ENCODE measurements at regions not wholly inside any gene's neighbourhood (a gene's known extent, or its start where the extent isn't known, plus 50 kb on each side); places are given as distances from the start of the nearest gene placed in this dataset.
"Not testable (repeated sequence)": the region's sequence is repeated elsewhere in the genome, so short reads cannot be mapped to it uniquely, and the experiment has no call there.

DNA sequence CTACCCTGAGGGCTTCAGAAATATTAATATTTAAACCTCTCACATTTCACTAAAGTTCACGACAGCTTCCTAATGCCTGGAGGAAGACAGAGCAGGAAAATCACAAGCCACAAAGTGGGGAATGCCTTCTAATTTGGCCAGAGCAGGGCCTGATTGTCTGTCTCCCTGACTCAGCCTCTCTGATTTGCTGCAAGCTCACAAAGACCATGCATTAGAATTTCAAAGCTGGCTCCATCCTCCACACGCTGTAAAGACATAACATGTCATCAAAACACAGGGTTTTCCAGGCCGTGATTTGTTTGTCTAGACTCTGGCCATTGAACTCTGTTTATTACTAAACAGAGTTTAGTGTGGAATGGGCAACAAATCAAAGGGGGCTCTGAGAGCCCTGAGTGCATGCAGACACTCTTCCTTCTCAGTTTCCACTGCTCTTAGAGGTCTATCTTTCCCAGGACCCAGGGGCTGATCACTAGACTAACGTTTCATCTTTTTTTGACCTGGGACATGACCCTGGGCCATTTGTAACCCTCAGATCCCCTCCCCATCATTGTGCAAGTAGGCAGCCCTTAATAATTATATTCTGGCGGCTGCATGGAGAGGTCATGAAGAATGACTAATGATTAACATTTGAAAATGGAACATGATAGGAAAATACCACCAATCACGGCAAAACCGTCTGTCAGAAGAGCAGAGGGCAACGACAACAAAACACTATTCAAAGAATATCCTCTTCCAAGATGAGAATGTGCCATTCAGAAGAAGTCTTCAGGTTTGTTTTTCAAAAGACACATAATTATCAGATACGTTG, 140.2 kb downstream of the ENC1 start:
- DNase-seq (ENCODE audit: low read depth), result no peak

DNA sequence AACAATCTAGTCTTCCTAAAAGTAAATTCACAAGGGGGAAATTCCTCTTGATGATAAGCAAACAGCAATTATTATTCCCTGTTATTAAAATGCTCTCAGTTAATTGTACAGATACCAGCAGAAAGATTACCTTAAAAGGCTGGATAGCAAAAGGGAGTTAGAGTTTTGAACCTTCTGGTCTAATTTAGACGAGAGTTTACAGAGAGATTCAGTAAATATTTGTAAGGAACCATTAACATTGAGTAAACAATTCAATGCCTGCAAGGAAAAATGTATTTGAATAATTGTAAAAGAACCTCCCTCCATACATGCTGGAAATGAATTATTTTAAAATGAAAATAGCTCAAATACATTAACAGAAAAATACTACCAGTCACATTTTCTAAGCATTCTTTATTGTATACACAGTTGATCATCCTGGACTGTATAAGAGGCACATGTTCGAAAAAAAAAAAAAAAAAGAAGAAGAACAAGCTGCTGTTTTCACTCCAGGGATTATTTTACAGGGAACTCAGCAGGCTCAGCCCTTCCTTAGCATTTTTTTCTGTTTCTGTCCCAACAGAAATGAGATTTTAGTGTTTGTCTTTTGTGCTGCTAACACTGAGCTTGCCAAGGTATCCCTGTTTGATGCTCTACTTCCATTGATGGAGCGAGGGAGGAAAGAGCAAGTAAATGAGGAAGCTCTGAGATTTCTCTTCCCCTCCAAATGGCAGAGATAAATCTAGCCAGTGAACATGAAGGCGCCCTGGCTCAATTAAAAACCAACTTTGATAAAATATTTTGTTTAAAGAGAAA, 141.1 kb downstream of the ENC1 start:
- DNase-seq (ENCODE audit: low read depth), result no peak

DNA sequence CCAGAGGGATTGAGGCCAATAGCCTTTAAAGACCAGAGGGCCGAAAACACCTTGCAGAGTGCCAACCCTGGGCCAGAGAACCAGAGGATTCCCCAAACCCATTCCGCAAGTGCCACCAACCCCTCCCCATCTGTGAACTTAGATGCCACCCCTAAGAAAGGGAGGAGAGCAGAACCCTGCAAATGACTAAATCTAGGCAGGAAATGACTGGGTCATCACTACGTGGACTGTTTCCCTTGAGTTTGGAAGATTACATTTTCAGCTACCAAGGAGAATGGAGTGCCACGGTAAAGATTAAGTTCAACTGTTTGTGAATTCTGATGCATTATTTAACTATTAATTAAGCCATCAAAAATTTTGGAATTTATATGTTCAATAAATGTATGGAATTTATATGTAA, 142.8 kb downstream of the ENC1 start:
- no peak for DNase-seq (ENCODE audit: low read depth)

DNA sequence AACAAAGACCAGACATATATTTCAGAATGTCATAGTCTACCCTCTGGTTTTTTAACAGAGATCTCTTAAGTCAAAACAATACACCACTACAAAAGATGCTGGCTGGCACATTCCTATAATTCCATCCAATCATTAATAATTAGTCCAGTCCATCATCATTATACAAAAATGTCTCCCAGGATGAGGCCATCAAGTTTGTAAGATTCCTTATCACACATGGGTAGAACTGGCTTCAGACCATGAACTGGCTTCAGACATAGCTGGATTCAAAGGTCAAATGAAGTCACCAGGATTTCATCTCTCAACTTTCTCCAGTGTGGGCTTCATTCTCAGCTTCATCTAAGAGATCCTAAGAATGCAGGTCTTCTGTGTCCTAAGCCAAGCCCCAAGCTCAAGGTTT, 147.1 kb downstream of the ENC1 start:
- DNase-seq (ENCODE audit: low read depth), result no peak

DNA sequence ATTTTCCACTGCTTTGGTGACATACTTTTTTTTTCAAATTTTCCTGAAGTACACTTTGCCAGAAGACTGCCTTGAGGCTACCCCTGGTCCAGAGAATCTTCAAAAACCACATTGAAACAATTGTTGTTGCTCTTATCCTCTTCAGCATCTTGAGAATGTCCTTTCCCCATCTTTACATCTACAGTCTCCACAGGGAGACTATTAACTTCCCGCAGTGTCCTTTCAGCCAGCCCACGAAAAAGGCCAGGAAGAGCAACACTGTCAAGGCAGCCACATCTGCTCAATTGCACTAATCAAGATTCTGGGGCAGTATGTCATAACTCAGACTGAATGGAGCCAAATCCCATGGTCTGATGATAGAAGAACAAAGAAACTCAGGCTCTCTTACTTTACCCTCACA, 148.3 kb downstream of the ENC1 start:
- no peak for DNase-seq (ENCODE audit: low read depth)

DNA sequence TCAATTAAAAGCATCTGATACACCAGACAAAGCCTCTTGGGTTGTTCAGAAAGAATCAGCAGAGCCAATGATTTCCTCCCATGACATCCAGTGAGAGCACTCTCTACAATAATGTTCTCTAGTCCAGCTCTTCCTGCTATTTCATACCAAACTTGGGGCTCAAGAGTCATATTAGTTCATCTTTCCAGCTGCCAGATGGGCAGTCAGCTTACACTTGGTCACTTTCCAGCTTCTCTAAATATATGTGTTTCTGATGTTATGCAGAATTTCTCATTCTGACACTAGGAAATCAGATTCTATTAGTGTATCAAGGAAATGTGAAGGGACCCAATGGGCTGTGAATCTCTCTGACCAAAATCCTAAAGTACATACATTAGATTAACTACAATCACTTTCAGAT, 148.9 kb downstream of the ENC1 start:
- no peak for DNase-seq (ENCODE audit: low read depth)

DNA sequence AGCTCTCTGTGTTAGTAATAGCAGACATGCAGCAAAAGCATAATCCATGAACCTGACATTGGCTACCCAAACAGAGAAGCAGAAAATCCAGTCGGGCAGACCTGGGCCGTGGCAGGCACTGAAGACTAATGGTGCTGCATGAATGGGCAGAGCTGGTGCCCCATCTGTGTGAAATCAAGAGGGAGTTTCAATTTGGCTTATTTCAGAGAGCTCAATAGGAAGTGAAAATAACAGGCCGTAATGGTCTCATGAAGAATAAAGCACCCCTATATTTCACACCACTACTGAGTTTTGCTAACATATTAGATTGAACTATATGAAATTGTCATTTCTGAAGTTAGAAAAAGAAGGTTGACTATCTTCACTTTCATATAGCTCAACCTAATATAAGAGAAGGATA, 149.7 kb downstream of the ENC1 start:
- DNase-seq (ENCODE audit: low read depth), result no peak

DNA sequence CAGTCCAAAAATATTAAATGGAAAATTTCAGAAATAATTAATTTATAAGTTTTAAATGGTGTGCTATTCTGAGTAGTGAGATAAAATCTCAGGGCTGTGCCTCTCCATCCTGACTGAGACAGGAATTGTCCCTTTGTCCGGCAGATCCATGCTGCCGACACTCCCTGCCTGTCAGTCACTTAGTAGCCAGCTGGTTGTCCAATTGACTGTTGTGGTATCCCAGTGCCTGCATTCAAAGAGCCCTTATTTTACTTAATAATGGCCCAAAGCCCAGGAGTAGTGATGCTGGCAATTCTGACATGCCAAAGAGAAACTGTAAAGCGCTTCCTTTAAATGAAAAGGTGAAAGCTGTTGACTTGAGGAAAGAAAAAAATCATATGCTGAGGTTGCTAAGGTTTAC, 157.5 kb downstream of the ENC1 start:
- no peak for DNase-seq (ENCODE audit: low read depth)

DNA sequence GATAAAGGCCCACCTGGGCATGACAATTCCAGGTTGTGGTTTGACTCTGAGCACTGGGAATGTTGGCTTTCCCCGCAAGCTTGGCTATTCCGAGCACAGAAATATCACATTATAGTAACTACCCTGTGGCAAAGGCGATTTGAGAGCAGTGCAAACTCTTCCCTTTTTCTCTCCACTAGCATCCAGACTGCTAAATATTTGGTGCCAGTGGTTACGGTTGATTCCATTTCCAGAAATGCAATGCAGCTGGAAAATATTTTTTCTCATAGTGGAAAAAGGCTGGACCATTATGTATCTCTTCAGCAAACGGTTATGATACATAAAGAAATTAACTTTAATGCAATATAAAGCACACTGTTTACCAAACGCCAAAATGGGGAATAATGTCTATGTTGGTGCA, 158.0 kb downstream of the ENC1 start:
- no peak for DNase-seq (ENCODE audit: low read depth)

DNA sequence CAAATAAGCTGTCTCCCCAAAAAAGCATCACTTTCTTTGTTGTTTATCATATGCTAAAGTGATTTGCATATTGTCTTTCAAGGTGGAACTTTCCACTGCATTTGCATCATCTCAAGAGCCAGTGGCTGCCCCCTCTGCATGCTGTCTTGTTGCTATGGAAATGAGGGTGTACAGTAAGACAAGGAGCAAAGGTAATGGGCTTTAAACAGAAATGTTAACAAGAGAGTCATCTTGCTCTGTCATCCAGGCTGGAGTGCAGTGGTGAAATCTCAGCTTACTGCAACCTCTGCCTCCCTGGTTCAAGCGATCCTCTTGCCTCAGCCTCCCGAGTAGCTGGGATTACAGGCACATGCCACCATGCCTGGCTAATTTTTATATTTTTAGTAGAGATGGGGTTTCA, 159.2 kb downstream of the ENC1 start:
- DNase-seq (ENCODE audit: low read depth), result not testable (repeated sequence)

DNA sequence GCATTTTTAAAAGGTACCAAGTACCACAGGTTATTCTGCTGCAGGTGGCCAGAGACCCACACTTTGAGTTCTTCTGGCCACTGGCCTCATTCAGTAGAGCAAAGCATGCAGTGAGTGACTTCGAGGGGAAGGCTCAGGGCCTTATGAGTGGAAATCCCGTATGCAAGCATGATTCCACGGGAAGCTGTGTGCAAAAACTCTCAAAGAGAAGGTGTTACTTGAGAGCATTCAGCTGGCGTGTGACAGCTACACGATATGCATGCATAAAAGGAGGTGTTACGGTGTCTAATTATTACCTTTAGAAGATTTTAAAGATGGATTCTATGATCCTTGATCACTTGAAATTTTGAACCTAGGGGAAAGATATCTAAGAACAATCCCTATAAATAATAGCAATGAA, 160.3 kb downstream of the ENC1 start:
- DNase-seq (ENCODE audit: low read depth), result no peak

DNA sequence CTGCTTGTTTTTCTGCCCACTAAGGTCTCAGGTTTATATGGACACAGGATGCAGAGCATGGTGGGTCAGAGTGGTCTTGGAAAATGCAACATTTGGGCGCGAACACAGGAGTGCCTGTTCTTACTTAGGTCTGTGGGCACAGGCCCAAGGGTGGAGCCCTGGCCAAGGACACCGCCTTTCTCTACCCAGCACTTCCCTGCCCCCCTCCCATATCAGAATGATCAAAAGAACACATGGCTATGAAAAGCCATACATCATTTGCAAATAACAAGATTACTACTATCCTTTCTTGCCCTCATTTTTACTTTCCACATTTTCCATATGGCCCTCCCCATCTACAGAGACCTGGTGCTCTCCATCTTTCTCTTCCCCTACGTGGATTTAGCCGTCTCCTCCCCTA, 162.2 kb downstream of the ENC1 start:
- DNase-seq (ENCODE audit: low read depth), result no peak

DNA sequence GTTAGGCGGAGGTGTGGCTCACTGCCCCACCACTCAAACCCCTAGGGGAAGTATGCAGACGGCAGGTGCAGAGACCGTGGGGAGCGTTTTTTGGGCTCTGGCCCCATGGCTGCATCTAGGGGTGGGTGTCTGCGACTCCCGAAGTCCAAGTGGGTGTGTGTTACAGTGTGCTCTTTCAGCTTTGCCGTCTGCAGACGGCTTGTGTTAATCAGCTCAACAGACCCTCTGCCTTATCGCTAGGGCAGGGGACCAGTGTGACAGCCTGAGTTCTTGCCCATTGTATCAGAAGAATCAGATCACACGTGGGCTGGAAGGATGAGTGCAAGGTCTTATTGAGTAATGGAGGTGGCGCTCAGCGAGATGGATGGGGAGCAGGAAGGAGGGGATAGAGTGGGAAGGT, 162.8 kb downstream of the ENC1 start:
- no peak for DNase-seq (ENCODE audit: low read depth)

DNA sequence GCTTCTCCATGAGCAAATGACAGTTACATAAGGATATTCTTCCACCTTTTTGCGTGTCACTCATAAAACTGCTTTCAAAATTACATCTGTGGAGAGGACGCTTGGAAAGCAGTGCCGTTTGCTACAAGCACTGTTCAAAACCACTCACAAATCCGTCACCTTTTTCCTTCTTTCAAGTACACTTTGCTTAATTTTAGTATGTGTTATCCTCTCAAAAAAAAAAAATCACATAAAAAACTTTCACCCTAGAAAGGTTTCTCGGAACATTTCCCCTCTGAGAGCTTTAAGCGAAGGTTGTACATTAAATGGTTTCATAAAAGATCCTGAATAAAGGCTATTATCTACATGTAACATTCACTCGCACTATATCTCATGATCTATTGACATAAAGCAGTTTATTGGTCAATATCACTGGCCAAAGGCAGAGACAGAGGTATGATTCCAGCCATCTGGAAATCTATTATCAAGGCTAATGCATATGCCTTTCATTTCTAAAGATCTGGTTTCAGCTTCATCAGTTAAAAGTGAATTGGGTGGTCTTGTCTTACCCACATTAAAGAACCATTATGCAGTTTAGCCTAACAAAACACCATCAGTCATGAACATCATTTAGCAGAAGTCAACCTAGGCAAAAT, 163.6 kb downstream of the ENC1 start:
- DNase-seq (ENCODE audit: low read depth), result no peak

DNA sequence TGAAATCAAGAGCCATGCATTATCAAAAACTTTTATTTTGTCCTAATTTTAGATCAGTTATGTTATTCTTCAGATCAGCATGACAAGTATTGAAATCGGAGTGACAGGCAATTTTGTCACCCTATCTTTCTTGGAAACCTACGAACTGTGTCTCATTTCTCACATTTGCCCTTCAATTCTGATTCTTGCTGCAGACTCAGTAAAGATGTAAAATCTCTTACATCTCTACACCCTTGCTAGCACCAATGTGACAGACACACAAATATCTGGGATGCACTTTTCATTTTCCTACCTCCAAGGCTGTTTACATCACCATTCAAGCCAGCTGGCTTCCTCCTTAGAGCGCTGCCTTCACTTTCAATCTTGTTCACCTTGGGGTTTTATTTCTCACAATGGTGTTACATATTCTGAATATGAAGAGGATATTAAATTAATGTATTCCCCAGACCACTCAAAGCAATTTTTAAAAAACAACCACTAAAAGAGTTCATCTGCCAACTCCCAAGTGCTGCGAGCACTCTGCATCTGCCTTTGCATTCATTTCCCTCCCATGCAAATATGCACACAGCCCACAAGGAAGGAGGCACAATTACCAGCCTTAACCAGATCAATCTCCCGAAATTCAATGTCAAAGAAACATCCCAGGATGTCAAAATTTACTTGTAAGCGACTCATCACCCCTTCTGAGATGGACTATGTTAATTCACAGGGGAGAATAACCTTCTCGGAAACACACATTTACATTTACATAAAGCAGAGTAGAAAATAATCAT, 164.3 kb downstream of the ENC1 start:
- no peak for DNase-seq (ENCODE audit: low read depth)

DNA sequence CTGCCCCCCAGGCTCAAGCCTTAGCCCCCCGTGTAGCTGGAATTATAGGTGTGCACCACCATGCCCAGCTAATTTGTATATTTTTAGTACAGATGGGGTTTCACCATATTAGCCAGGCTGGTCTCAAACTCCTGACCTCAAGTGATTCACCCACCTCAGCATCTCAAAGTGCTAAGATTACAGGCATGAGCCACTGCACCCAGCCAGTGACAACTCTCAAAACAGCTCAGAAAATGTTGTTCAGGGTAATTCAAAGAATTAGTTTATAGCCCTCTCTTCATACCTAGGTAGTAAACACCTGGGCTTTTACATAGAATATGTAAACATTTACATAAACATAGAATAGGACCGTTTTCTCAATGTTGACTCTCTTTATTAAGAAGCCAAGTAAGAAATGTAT, 168.7 kb downstream of the ENC1 start:
- no peak for DNase-seq (ENCODE audit: low read depth)

DNA sequence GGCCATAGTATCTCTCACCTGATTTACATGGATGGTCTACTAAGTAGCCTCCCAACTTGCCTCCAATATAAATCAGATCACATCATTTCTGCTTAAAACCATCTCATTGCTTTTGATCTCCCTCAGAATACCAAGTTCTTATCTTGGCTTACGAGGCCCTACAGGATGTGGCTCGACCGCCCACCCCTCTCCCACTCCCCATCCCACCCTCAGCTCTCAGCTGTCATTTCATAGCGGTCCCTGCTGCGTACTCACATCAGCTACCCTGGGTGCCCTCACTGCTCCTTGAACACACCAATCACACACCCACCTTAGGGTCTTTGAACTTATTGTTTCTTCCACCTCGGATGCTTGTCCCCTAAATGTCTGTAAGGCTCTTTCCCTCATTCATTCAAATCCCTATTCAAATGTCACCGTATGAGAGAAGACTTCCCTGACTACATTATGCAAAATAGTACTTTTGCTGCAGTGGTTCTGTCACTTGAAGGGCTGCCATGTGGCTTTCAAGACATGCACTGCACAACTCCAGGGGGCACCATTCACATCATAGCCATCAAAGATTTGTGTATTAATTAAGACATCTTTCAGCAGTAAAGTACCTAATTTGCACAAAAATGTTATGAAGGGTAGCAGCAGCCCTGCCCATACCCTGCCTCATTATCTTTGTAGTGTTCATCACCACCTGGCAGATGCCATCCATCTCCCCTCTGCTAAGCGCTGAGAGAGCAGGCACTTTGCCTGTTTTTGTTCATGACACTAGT, 171.1 kb downstream of the ENC1 start:
- DNase-seq (ENCODE audit: low read depth), result no peak

DNA sequence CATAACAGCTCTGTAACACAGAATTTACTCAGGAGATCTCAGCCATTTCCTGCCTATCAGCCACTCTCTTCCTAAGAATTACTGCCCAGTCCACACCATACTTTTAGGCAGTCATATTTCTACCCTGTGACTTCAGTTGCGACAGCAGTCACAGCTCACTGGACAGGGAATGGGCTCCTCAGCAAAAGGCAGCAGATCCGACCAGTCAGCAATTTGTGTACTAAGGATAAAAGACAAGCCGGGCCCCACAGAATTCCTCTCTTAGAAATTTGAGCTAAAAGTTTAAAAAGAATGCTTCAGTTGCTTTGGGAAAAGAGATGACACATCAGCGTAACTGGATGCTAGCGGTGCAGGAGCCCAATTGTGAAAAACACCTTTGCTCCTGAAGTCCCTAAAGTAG, 172.1 kb downstream of the ENC1 start:
- no peak for DNase-seq (ENCODE audit: low read depth)

DNA sequence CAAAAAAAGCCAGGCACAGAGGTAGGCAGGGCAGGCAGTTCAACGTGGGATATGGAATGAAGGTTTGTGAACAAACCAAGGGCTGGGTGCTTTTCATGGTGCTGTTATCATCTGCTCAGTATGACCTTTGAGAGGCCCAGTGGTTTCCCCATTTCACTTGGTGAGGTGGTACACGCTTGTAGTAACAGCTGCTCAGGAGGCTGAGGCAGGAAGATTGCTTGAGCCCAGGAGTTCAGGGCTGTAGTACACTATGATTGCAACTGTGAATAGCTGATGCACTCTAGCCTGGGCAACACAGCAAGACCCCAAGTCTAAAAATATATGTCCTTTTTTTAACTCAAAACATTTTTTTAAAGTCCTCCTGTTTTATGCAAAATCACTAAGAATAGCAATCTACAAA, 174.8 kb downstream of the ENC1 start:
- DNase-seq (ENCODE audit: low read depth), result no peak

DNA sequence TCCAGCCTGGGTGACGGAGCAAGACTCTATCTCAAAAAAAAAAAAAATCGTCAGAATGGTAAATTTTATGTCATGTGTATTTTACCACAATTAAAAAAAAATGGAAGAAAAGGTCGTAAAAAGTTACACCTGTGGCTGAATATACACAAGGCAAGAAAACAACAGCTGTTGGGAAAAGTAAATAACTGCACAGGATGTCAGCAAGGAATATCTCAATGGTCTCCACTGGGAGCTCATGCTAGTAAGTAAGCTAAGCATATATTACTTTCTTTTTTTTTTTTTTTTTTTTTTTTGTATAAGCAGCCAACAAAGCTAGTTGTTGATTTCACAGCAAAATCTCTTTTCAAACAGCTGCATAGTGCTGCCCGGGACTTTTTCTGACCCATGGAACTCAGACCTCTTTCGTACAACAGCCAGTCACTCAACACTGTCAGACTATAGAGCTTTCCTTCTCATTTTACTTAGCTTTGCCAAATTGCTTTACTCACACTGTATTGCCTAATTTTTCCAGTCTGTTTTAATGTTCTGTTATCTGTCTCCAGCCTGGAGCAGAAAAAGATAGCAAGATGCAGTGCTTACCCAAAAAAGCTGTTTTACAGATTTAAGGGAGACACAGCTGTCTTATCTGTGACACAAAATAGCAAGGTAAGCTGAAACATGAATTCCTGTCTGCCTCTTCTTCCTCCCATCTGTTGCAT, 175.9 kb downstream of the ENC1 start:
- DNase-seq (ENCODE audit: low read depth), result no peak

DNA sequence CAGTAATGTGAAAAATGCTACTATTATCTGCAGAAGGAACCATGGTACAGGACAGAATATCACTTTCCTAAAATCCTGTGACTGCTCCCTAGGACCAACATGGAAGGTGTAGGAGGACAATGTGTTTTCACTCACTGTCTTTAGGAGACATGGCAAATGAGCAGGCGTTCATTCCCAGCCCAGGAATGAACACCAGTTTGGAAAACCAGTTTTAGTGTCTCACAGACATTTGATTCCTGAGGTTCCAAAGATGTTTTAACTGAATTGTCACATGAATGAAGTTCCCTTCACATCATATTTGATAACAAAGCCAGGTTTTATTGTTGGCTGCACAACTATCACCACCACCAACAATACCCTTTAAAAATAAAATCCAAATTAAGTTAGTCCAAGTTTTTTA, 178.2 kb downstream of the ENC1 start:
- no peak for DNase-seq (ENCODE audit: low read depth)
